ENCODE measurements at regions not wholly inside any gene's neighbourhood (a gene's known extent, or its start where the extent isn't known, plus 50 kb on each side); places are given as distances from the start of the nearest gene placed in this dataset.

DNA sequence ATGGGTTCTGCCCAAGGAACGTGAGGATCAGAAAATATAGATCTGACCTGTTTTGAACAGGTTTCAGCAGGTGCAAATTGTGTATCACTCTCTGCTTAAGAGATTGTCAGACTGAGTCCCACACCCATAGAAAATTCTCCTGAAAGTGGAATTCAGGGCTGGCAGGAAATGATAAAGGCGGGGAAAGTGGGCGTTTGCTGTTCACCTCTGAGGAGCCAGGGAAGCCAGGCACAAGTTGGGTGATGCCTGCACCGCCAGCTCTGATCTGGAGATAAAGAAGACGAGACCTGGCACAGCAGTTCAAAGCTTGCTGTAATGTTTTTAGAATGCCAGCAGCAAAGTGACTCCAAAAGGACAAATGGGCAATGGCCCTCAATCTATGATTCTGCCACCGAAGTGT is 356.5 kb upstream of the SOX5 start:
- no peak overlapping the region for H3K27ac Mint-ChIP-seq
- H3K27me3 Mint-ChIP-seq = no peaks in the 10 kb centered on the region
- H3K9me3 Mint-ChIP-seq (ENCODE audit: low read depth) = peaks cover 2% of the 10 kb centered on the region
- no peak overlapping the region for H3K4me3 Mint-ChIP-seq (ENCODE audit: low read depth)
- H3K36me3 Mint-ChIP-seq (ENCODE audit: insufficient read depth) = no peaks in the 10 kb centered on the region
- TF ChIP-seq CTCF (IDR thresholded peaks at IDR 0.05; ENCODE audit: unreplicated experiment) = no peak
- H3K4me1 Mint-ChIP-seq (ENCODE audit: low read depth) = no peaks in the 10 kb centered on the region
- no peak for DNase-seq (ENCODE audit: low spot score, unreplicated experiment)

- H3K27me3 Mint-ChIP-seq = no peaks in the 10 kb centered on the region
- H3K27ac Mint-ChIP-seq = no peak overlapping the region
- no peak overlapping the region for H3K4me3 Mint-ChIP-seq (ENCODE audit: low read depth)
- H3K36me3 Mint-ChIP-seq (ENCODE audit: insufficient read depth) = no peaks in the 10 kb centered on the region
- peaks cover 2% of the 10 kb centered on the region for H3K9me3 Mint-ChIP-seq (ENCODE audit: low read depth)
- DNase-seq (ENCODE audit: low spot score, unreplicated experiment) = no peak
- no peaks in the 10 kb centered on the region for H3K4me1 Mint-ChIP-seq (ENCODE audit: low read depth)
- no peak for TF ChIP-seq CTCF (IDR thresholded peaks at IDR 0.05; ENCODE audit: unreplicated experiment)
Measured at GRCh38 chr12:24304285-24304684, 354.8 kb upstream of the SOX5 start.

DNA sequence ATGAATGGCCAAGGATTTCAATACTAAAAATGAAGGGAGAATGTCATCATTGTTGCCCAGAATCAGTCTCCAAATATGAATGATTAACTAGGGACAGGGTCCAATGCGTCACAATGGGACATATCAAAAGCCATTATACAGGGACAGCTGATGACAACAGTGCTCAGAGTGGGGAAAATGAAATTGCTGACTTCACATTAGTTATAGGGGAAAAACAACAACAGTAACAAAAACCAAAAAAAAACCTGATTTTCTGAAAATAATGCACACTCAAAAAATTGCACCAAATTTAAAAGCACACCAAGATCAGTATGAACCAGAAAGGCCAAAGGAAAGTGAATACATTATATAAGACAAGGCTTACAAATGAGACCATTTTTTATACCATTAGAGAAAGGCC is 353.2 kb upstream of the SOX5 start:
- H3K27me3 Mint-ChIP-seq = no peaks in the 10 kb centered on the region
- no peak for TF ChIP-seq CTCF (IDR thresholded peaks at IDR 0.05; ENCODE audit: unreplicated experiment)
- no peaks in the 10 kb centered on the region for H3K36me3 Mint-ChIP-seq (ENCODE audit: insufficient read depth)
- H3K9me3 Mint-ChIP-seq (ENCODE audit: low read depth) = peaks cover 2% of the 10 kb centered on the region
- no peaks in the 10 kb centered on the region for H3K4me1 Mint-ChIP-seq (ENCODE audit: low read depth)
- no peak for DNase-seq (ENCODE audit: low spot score, unreplicated experiment)
- H3K4me3 Mint-ChIP-seq (ENCODE audit: low read depth) = no peak overlapping the region
- no peak overlapping the region for H3K27ac Mint-ChIP-seq

DNA sequence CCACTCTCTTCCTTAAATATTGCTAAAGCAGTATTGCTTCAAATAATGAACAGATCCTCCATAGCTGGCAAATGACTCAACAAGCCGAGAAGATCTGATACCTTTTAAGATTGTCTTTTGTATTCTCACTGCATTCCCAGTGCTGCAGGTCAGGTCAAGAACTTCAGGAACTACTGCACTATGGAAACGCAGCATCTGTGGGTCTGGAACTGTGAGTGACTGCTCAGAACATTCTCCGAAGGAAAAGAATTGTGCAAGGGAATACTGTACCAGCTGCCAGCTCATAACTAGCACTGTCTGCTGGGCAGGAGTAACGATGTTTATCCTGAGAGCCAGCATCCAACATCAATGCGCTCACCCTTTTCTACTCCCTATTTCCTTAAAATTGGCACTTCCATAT is 348.0 kb upstream of the SOX5 start:
- Mint-ChIP-seq H3K4me3 (ENCODE audit: low read depth) (no peak overlapping the region), H3K9me3 (ENCODE audit: low read depth) (no peaks in the 10 kb centered on the region), H3K36me3 (ENCODE audit: insufficient read depth) (no peaks in the 10 kb centered on the region), H3K4me1 (ENCODE audit: low read depth) (peaks cover 7% of the 10 kb centered on the region), H3K27me3 (no peaks in the 10 kb centered on the region), H3K27ac (no peak overlapping the region)
- no peak for DNase-seq (ENCODE audit: low spot score, unreplicated experiment)
- TF ChIP-seq CTCF (IDR thresholded peaks at IDR 0.05; ENCODE audit: unreplicated experiment) = no peak

GRCh38 chr12:24293549-24293948 is 344.1 kb upstream of the SOX5 start:
- H3K27ac Mint-ChIP-seq = no peak overlapping the region
- no peak overlapping the region for H3K4me3 Mint-ChIP-seq (ENCODE audit: low read depth)

More at GRCh38 chr12:24293549-24293948, 344.1 kb upstream of the SOX5 start:
- DNase-seq (ENCODE audit: low spot score, unreplicated experiment) = no peak
- TF ChIP-seq CTCF (IDR thresholded peaks at IDR 0.05; ENCODE audit: unreplicated experiment) = no peak
- no peaks in the 10 kb centered on the region for H3K9me3 Mint-ChIP-seq (ENCODE audit: low read depth)
- peaks cover 2% of the 10 kb centered on the region for H3K36me3 Mint-ChIP-seq (ENCODE audit: insufficient read depth)
- peaks cover 9% of the 10 kb centered on the region for H3K4me1 Mint-ChIP-seq (ENCODE audit: low read depth)
- H3K27me3 Mint-ChIP-seq = no peaks in the 10 kb centered on the region
